Stimulated activated naive CD8-positive, alpha-beta T cell treated with anti-CD3 and anti-CD28 coated beads, Interleukin-15, amount 100 ng/mL, for 72 hours (primary cell): ENCODE measurements at regions not wholly inside any gene's neighbourhood (a gene's known extent, or its start where the extent isn't known, plus 50 kb on each side); places are given as distances from the start of the nearest gene placed in this dataset.

ENCODE experiments used
- ATAC-seq: fragments of 150-1000 bp; cut with Tn5 transposase; 2 replicates; pipeline ENCODE4 v1.10.0; 2021; ENCODE audit warnings: mild to moderate bottlenecking, moderate library complexity
- DNase-seq, 2 donors: peaks; one replicate each; pipeline ENCODE4 v3.0.0; 2021 to 2022
- H3K27ac Mint-ChIP-seq, 2 donors: one replicate each; pipeline ENCODE4 v1.8.0; 2022; ENCODE audit warnings: mild to moderate bottlenecking in 2 of 2, mixed read lengths in 2 of 2, moderate library complexity in 2 of 2
- H3K27me3 Mint-ChIP-seq: one replicate; pipeline ENCODE4 v1.8.0; 2022; ENCODE audit warnings: mixed read lengths
- H3K4me1 Mint-ChIP-seq: one replicate; pipeline ENCODE4 v1.8.0; 2022; ENCODE audit warnings: mild to moderate bottlenecking, mixed read lengths
- H3K4me3 Mint-ChIP-seq, 2 donors: one replicate each; pipeline ENCODE4 v1.8.0; 2022; ENCODE audit warnings: mild to moderate bottlenecking in 2 of 2, mixed read lengths in 2 of 2, moderate library complexity in 1 of 2
- H3K9me3 Mint-ChIP-seq, 2 donors: one replicate each; pipeline ENCODE4 v1.8.0; 2022; ENCODE audit warnings: mixed read lengths in 2 of 2

DNA sequence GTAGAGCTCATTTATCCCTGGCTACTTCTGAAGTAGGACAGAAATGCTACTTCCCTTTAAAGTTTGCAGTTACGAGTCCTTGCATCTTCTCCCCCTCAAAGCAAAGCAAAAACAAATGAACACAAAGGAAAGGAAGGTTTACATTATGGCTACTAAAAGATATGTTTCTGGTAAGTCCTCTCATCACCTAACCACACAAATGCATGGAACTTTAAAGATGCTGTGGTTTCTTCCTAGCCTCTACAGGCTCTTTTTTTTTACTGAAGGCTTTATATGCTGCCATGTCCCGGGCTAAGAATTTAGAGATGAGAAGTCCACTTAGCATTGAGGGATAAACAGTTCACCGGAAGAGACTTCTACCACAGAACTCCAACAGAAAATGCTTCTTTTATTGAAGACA, 291.2 kb downstream of the SS18 start:
- H3K27ac Mint-ChIP-seq: no peak overlapping the region
- ATAC-seq: no peak
- DNase-seq: no peak
- peaks cover 0 to 4% of the 10 kb centered on the region in 2 donors for H3K9me3 Mint-ChIP-seq
- peaks cover 9% of the 10 kb centered on the region for H3K27me3 Mint-ChIP-seq
- no peaks in the 10 kb centered on the region for H3K4me1 Mint-ChIP-seq
- H3K4me3 Mint-ChIP-seq: no peak overlapping the region

DNA sequence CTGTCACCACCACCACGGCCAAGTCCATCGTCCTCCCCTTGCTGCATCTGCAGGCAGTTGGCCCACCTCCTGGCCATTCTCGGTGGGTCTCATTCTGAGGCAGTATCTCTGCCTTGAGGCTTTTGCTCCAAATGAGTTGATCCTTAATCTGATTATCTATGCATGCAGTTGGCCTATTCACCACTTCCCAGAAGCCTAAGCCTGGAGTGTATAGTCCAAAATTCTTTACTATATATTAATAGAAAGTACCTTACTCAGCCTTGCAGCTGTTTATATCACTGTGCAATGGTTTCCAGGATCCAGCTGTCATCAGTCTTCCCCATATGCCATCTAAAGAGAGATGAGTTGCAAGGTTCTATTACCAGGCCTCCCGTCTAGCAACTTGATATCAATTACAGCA, 292.4 kb downstream of the SS18 start:
- no peaks in the 10 kb centered on the region for H3K4me1 Mint-ChIP-seq
- no peak for DNase-seq
- H3K9me3 Mint-ChIP-seq: peaks cover 0 to 4% of the 10 kb centered on the region in 2 donors
- no peak for ATAC-seq
- H3K27ac Mint-ChIP-seq: no peak overlapping the region
- H3K4me3 Mint-ChIP-seq: no peak overlapping the region
- peaks cover 9% of the 10 kb centered on the region for H3K27me3 Mint-ChIP-seq

DNA sequence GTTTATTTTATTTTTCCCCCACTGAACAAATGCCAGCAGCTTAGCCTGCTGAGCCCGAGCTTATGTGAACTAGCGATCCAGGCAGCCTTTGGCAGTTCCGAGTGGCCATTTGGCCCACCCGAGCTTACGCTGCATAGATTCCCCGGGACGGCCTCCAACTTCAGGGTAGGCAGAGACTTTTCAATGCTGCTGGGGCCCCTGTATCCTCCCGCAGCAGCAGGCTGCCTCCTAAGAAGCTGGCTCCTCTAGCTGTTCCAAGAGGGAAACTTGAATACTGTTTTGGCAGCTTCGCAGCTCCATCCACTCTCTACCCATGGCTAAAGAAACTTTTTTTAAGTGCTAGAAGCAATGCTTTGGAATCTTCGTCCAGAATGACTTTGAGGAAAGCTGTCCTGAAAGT, 295.2 kb downstream of the SS18 start:
- no peak overlapping the region for H3K27ac Mint-ChIP-seq
- ATAC-seq: no peak
- H3K4me3 Mint-ChIP-seq: no peak overlapping the region
- H3K27me3 Mint-ChIP-seq: no peaks in the 10 kb centered on the region
- no peaks in the 10 kb centered on the region for H3K4me1 Mint-ChIP-seq
- peaks cover 4 to 14% of the 10 kb centered on the region in 2 donors for H3K9me3 Mint-ChIP-seq
- no peak for DNase-seq

DNA sequence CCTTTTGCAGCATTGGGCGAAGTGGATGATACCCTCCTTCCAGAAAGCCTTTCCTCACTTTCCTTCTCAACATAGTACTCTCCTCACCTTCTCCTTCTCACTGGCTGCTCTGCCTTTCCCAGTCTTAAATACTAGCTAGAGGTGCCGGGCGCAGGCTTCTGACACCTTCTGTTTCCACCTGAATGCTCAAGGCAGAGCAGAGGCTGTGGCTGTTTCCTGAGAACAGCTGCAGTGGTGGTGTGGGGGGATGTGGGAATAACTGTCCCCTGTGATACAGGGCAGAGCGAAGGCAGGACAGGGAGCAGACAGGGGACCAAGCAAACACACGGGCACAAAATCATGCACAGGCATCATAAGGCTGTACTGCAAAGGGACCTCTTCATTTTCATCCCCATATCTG, 303.1 kb downstream of the SS18 start:
- Mint-ChIP-seq H3K4me1 (no peaks in the 10 kb centered on the region), H3K27me3 (peaks cover 15% of the 10 kb centered on the region), H3K9me3 (peaks cover 4 to 12% of the 10 kb centered on the region in 2 donors), H3K4me3 (no peak overlapping the region), H3K27ac (peak overlapping the region in 1 of 2 donors; percentile 15)
- no peak for ATAC-seq
- no peak for DNase-seq

DNA sequence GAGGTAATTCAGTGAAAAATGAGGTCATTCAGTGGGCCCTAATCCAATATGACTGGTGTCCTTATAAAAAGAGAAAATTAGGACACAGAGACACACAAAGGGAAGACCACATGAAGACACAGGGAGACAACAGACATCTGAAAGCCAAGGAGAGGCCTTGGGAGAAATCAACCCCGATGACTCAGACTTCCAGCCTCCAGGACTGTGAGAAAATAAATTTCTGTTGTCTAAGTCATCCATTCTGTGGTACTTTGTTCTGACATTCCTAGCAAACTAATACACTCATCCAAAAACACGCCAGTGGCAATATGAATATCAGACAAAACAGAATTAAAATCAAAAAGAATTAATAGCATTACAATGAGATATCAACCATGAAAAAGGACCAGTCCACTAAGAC, 303.7 kb downstream of the SS18 start:
- no peak for DNase-seq
- H3K27me3 Mint-ChIP-seq: peaks cover 15% of the 10 kb centered on the region

DNA sequence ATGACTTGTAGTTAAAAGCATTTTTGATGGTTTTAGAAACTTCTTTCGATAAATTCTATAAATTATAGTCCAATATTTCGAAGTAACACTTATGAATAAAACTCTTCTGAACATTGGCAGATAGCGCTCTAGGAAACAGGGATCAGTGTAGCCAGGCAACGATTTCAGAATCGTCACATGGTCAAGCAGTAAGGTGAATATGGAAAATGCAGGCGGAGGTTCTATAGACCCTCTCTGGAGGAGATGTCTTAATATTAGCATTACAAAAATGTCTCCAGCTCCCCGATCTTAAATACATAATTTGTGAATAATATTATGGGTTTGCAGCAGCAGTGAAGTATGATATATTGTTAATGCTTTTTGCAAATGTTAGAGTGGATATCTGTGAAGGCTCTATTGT, 310.3 kb downstream of the SS18 start:
- peaks cover 22% of the 10 kb centered on the region for H3K27me3 Mint-ChIP-seq
- ATAC-seq: no peak

More for the DNA sequence above, 303.7 kb downstream of the SS18 start:
- Mint-ChIP-seq H3K27ac (no peak overlapping the region), H3K4me1 (no peaks in the 10 kb centered on the region), H3K9me3 (peaks cover 4 to 9% of the 10 kb centered on the region in 2 donors), H3K4me3 (no peak overlapping the region)
- ATAC-seq: no peak

DNA sequence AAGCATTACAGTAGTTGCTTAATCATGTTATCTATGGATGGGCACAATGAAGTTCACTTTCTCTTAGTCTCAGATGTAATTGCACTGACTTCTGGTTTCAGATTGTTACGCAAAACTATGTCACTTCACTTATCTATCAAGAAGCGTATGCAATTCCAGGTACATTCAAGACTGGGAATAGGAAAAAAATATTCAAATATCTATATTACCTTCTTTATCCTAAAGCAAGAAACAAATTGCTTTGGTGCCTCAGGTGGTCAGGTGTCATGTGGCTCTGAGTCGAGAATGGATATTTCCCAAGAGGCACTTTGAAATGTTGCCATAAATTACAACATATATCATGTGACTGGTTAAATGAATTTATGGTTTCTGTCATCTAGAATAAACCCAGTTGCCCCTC, 318.6 kb downstream of the SS18 start:
- no peak for DNase-seq
- Mint-ChIP-seq H3K4me1 (no peaks in the 10 kb centered on the region), H3K9me3 (peaks cover 0 to 7% of the 10 kb centered on the region in 2 donors), H3K27ac (no peak overlapping the region), H3K4me3 (no peak overlapping the region), H3K27me3 (peaks cover 20% of the 10 kb centered on the region)
- no peak for ATAC-seq

More for the DNA sequence above, 310.3 kb downstream of the SS18 start:
- Mint-ChIP-seq H3K4me1 (no peaks in the 10 kb centered on the region), H3K4me3 (no peak overlapping the region), H3K9me3 (peaks cover 0 to 7% of the 10 kb centered on the region in 2 donors), H3K27ac (no peak overlapping the region)
- no peak for DNase-seq

DNA sequence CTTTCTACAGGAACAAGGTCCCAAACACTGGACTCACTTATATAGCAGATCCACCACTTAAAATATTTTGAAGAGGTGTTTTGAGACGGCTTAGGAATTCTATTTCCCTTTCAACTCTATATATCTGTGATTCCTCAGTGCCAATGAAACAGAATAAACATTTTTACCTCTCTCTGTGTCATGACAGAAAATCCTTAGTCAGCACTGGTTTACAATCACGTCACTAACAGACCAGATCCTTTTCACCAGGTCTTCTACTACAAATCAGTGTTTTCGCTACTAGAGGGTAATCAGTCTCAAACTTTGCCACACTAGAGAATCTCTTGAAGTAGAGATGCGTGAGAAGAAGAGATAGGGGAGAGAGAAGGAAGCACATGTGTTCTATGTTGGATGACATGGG, 325.6 kb downstream of the SS18 start:
- no peak for DNase-seq
- H3K4me3 Mint-ChIP-seq: no peak overlapping the region
- ATAC-seq: no peak
- H3K27me3 Mint-ChIP-seq: peaks cover 7% of the 10 kb centered on the region
- H3K4me1 Mint-ChIP-seq: no peaks in the 10 kb centered on the region
- H3K9me3 Mint-ChIP-seq: no peaks in the 10 kb centered on the region
- H3K27ac Mint-ChIP-seq: no peak overlapping the region

DNA sequence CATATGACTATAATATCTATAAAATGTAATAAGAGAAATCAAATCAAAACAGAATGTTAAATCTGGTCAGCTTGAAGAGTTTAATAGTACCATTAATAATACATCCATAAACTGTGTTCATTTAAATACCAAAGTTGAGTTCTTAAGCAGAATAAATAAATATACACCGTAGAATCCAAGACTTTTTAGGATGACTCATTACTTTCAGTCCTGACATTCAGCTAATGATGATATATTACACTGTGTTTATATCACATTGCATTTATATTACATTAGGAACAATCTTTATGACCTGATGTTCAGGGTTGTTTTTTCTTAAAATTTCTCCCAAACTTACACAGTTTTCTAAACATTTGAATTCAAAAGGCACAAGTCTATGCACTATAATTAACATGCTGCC, 331.3 kb downstream of the SS18 start:
- Mint-ChIP-seq H3K27ac (no peak overlapping the region), H3K4me3 (no peak overlapping the region), H3K4me1 (no peaks in the 10 kb centered on the region), H3K27me3 (peaks cover 6% of the 10 kb centered on the region), H3K9me3 (no peaks in the 10 kb centered on the region)
- no peak for ATAC-seq
- no peak for DNase-seq

DNA sequence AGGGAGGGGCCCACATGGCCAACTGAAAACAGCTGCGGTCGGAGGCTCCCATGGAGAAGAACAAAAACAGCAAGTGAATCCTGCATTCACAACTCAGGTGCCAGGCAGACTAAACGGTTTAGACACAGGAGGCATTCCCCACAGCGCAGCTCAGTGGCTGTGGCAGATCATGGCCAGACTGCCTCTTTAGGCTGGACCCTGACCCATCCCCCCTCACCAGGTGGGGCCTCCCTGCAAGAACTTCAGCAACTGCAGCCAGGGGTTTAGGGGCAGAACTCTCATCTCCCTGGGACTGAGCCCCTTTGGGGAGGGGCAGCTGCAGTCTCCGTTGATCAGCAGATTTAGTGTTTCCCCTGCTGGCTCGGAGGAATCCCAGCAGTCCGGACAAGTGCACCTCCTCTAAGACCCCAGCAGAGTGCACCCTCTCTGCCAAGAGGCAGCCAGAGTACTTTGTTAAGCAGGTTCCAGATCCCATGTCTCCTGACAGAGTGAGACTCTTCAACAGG, 346.7 kb downstream of the SS18 start:
- no peaks in the 10 kb centered on the region for H3K4me1 Mint-ChIP-seq
- no peak overlapping the region for H3K27ac Mint-ChIP-seq
- peaks cover 32% of the 10 kb centered on the region for H3K27me3 Mint-ChIP-seq
- DNase-seq (no peak), ATAC-seq (no peak)
- no peak overlapping the region for H3K4me3 Mint-ChIP-seq
- peaks cover 5 to 20% of the 10 kb centered on the region in 2 donors for H3K9me3 Mint-ChIP-seq

DNA sequence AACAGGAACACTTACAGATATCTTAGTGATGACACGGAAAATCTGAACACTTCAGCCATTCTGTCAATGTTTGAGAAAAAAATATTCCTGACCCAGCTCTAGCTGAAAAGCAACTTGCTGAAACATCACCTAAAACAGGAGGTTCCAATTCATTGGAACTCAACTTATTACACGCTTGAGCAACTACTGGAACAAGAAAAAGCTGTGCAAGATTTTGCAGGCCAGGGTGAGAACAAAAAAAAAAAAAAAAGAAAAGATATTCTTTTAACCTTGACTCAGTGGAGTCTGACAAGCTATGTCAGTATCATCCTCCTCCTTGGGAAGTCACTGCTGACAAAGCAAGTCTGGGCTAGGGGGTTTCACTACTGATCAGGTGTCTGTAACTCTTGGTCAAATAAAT, 351.0 kb downstream of the SS18 start:
- peaks cover 49% of the 10 kb centered on the region for H3K27me3 Mint-ChIP-seq
- H3K9me3 Mint-ChIP-seq: peaks cover 0 to 1% of the 10 kb centered on the region in 2 donors
- DNase-seq: no peak
- H3K4me1 Mint-ChIP-seq: no peaks in the 10 kb centered on the region
- H3K27ac Mint-ChIP-seq: no peak overlapping the region
- no peak overlapping the region for H3K4me3 Mint-ChIP-seq
- no peak for ATAC-seq

DNA sequence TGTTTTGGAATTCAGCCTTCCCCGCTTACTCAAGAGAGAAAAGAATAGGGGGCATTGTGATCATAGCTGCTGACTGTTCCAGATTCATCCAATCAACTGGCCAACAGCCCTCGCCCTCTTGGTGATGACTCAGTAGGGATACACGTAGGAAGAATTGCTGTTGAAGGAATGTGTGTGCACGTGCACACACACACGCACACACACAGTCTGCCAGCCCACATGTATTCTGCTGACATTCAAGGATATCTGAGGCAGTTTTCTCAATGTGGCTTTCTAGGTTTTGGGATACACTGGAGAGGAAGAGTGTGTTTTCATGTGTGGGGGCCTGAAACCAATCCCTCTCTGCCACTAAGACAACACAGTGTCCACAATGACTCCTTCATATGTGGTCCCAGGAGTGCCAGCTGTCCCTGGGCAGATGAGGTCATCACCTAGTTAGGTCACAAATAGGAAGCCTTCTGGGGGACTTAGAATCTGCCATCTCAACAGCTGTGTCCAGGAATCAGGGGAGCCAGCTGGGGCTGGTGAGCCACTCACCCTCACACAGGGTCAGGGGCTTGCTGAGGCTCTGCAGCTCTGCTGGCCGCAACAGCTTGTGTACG, 352.6 kb downstream of the SS18 start:
- ATAC-seq: no peak
- Mint-ChIP-seq H3K9me3 (no peaks in the 10 kb centered on the region), H3K27ac (no peak overlapping the region), H3K27me3 (peaks cover 41% of the 10 kb centered on the region), H3K4me1 (no peaks in the 10 kb centered on the region), H3K4me3 (no peak overlapping the region)
- DNase-seq: no peak

DNA sequence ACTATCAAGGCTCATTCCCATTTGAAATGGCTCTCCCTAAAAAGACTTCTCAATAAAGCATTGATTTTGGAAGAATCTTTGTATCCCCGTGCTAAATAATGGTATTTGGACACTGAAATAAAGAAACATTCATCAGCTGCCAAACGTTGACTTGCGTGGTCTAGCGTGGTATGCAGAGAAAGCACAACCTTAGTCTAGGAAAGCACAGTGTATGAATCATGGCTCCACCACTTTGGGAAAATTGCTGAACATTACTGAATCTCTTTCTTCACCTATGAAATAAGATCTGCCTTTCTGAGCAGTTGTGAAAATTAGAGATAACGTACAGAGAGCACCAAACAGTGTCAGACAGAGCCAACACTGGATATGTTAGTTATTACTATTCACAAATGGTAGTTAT, 353.9 kb downstream of the SS18 start:
- H3K9me3 Mint-ChIP-seq: no peaks in the 10 kb centered on the region
- ATAC-seq: no peak
- DNase-seq: no peak
- H3K4me1 Mint-ChIP-seq: no peaks in the 10 kb centered on the region
- no peak overlapping the region for H3K4me3 Mint-ChIP-seq
- no peak overlapping the region for H3K27ac Mint-ChIP-seq
- peaks cover 34% of the 10 kb centered on the region for H3K27me3 Mint-ChIP-seq

DNA sequence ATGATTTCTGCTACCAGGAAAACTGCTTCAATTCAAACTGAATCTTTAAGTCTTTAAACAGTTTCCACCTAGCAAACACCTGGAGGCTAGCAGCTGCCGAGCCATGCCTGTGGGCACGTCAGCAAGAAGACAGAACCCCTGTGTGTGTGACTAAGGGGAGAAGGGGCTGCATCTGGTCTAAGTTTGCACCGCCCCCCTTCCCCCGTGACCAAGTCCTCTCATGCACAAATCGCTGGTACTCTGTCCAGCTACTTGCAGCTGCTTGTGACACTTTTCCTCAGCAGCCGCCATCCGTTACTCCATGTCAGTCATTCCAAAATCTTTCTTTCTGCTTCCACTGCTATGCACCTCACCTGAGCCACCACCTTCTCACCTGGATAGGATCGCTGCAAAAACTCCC, 355.0 kb downstream of the SS18 start:
- DNase-seq: no peak
- Mint-ChIP-seq H3K4me1 (no peaks in the 10 kb centered on the region), H3K27me3 (peaks cover 34% of the 10 kb centered on the region), H3K9me3 (no peaks in the 10 kb centered on the region), H3K27ac (no peak overlapping the region), H3K4me3 (no peak overlapping the region)
- no peak for ATAC-seq

DNA sequence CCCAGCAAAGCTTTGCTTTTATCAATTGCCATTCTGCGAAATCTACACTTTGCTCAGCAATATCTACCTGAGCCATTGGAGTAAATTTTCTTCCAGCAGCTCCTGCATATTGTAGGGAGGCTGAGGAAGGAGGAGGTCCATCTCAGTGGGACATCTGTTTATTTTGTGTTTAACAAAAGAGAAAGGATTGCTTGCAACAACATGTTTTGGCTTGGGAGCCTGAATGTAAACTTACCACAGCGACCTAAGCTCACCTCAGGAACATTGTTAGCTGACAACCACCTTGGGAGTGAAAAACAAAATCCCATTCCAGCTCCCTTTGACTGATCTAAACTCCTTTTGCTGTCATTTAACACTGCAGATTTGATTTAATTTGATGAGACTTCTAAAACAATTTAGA, 356.1 kb downstream of the SS18 start:
- no peak overlapping the region for H3K27ac Mint-ChIP-seq
- peaks cover 0 to 8% of the 10 kb centered on the region in 2 donors for H3K9me3 Mint-ChIP-seq
- no peak overlapping the region for H3K4me3 Mint-ChIP-seq
- no peak for ATAC-seq
- DNase-seq: no peak
- H3K4me1 Mint-ChIP-seq: no peaks in the 10 kb centered on the region
- H3K27me3 Mint-ChIP-seq: peaks cover 28% of the 10 kb centered on the region

DNA sequence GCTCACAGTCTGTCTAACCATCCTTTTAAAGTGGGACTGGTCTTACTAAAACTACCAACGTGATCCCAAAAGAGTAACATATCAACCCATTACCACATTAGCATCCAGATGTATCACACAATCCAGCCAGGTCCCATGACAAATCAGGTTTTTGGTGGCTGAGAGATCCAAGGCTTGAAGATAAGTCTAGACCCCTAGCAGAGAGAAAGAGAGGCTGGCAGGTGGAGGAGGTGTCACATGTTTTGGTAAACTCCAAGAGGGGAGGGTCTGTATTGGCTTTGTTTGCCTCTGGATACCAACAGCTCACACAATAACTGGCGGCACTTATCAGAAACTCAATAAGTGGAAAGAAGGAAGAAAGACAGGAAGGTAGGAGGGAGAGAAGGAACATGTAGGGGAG, 357.6 kb downstream of the SS18 start:
- Mint-ChIP-seq H3K9me3 (peaks cover 0 to 8% of the 10 kb centered on the region in 2 donors), H3K4me3 (no peak overlapping the region), H3K4me1 (no peaks in the 10 kb centered on the region), H3K27ac (no peak overlapping the region), H3K27me3 (peaks cover 20% of the 10 kb centered on the region)
- ATAC-seq: no peak
- DNase-seq: no peak

DNA sequence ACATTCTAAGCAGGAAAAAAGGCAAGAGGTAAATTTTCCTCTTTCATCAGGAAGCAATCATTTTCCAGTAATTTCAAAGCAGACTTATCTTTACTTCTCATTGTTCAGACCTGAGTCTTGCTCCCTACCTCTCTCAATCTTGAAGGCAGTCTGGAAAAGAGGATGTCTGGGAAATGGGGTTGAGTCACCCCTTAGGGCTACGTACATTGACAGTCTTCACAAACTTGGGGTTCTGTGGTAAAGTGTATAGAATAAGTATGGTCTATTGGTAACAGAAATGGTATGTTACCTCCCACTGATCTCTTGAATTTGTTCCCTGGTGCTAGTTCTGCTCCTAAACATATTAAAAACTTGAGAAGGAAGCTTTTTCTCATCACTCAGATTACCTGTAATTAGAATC, 361.3 kb downstream of the SS18 start:
- peaks cover 9% of the 10 kb centered on the region for H3K27me3 Mint-ChIP-seq
- H3K4me3 Mint-ChIP-seq: no peak overlapping the region
- ATAC-seq (no peak), DNase-seq (no peak)
- peaks cover 0 to 8% of the 10 kb centered on the region in 2 donors for H3K9me3 Mint-ChIP-seq
- no peak overlapping the region for H3K27ac Mint-ChIP-seq
- no peaks in the 10 kb centered on the region for H3K4me1 Mint-ChIP-seq
